ENCODE measurements at regions not wholly inside any gene's neighbourhood (a gene's known extent, or its start where the extent isn't known, plus 50 kb on each side); places are given as distances from the start of the nearest gene placed in this dataset.

- TF ChIP-seq POLR2A (IDR thresholded peaks at IDR 0.05) (no peak), CTCF (IDR thresholded peaks at IDR 0.05) (no peak), EP300 (IDR thresholded peaks at IDR 0.05) (no peak), POLR2AphosphoS5 (IDR thresholded peaks at IDR 0.05) (no peak)
Measured at GRCh38 chr4:11741190-11741652, 312.5 kb upstream of the HS3ST1 start.
